IPS DF 4.7 (cell line): ENCODE measurements at regions not wholly inside any gene's neighbourhood (a gene's known extent, or its start where the extent isn't known, plus 50 kb on each side); places are given as distances from the start of the nearest gene placed in this dataset.
"Not testable (repeated sequence)": the region's sequence is repeated elsewhere in the genome, so short reads cannot be mapped to it uniquely, and the experiment has no call there.

Source experiments
- DNase-seq: peaks from one replicate; pipeline ENCODE4 v3.0.0-alpha.2; 2013; ENCODE audit warnings: low spot score; ENCODE audit errors: extremely low read depth

GRCh38 chr14:42541535-42542001 lies 934.9 kb downstream of the LRFN5 start:
- DNase-seq = no peak

- no peak for DNase-seq
Observed at GRCh38 chr14:42535397-42535796, 928.7 kb downstream of the LRFN5 start.

- no peak for DNase-seq
Observed at GRCh38 chr14:42533476-42533875, 926.8 kb downstream of the LRFN5 start.

- DNase-seq = no peak
Observed at GRCh38 chr14:42532194-42532593, 925.5 kb downstream of the LRFN5 start.

GRCh38 chr14:42527141-42527540 lies 920.5 kb downstream of the LRFN5 start:
- DNase-seq = no peak

GRCh38 chr14:42523666-42524065 lies 917.0 kb downstream of the LRFN5 start:
- DNase-seq = no peak

GRCh38 chr14:42517806-42518500 lies 911.3 kb downstream of the LRFN5 start:
- no peak for DNase-seq

GRCh38 chr14:42513837-42514236 lies 907.2 kb downstream of the LRFN5 start:
- no peak for DNase-seq

- DNase-seq = no peak
Observed at GRCh38 chr14:42510071-42510470, 903.4 kb downstream of the LRFN5 start.

- no peak for DNase-seq
Observed at GRCh38 chr14:42508209-42508946, 901.7 kb downstream of the LRFN5 start.

GRCh38 chr14:42504433-42504832 lies 897.8 kb downstream of the LRFN5 start:
- DNase-seq = no peak

- DNase-seq = no peak
Observed at GRCh38 chr14:42499137-42499536, 892.5 kb downstream of the LRFN5 start.

- DNase-seq = no peak
Observed at GRCh38 chr14:42490536-42490935, 883.9 kb downstream of the LRFN5 start.

GRCh38 chr14:42488965-42489364 lies 882.3 kb downstream of the LRFN5 start:
- DNase-seq = no peak

- not testable (repeated sequence) for DNase-seq
Observed at GRCh38 chr14:42482345-42482971, 875.8 kb downstream of the LRFN5 start.

- DNase-seq = not testable (repeated sequence)
Observed at GRCh38 chr14:42481714-42482113, 875.0 kb downstream of the LRFN5 start.

- no peak for DNase-seq
Observed at GRCh38 chr14:42480255-42480654, 873.6 kb downstream of the LRFN5 start.

GRCh38 chr14:42475289-42475688 lies 868.6 kb downstream of the LRFN5 start:
- no peak for DNase-seq

- DNase-seq = no peak
Observed at GRCh38 chr14:42470427-42470719, 863.7 kb downstream of the LRFN5 start.

- DNase-seq = no peak
Observed at GRCh38 chr14:42469637-42470426, 863.2 kb downstream of the LRFN5 start.

GRCh38 chr14:42460673-42461072 lies 854.0 kb downstream of the LRFN5 start:
- DNase-seq = no peak

GRCh38 chr14:42459171-42459685 lies 852.6 kb downstream of the LRFN5 start:
- DNase-seq = no peak
